Upper lobe of right lung (tissue), 1 donor: ENCODE measurements at regions not wholly inside any gene's neighbourhood (a gene's known extent, or its start where the extent isn't known, plus 50 kb on each side); places are given as distances from the start of the nearest gene placed in this dataset.

Experiments used
- ATAC-seq: fragments of 200-7000 bp; cut with Tn5 transposase; one replicate; pipeline ENCODE4 v1.9.1; 2020; ENCODE audit warnings: mild to moderate bottlenecking, moderate library complexity
- DNase-seq: peaks from one replicate; pipeline ENCODE4 v3.0.0-alpha.2; 2020
- H3K27ac ChIP-seq: fragments of 200-600 bp; one replicate; pipeline ENCODE4 v1.8.0; 2022
- H3K27me3 ChIP-seq: fragments of 200-600 bp; one replicate; pipeline ENCODE4 v1.8.0; 2022; ENCODE audit warnings: mild to moderate bottlenecking
- H3K36me3 ChIP-seq: fragments of 200-600 bp; one replicate; pipeline ENCODE4 v1.8.0; 2022
- H3K4me1 ChIP-seq: fragments of 200-600 bp; one replicate; pipeline ENCODE4 v1.8.0; 2022
- H3K4me3 ChIP-seq: fragments of 200-600 bp; one replicate; pipeline ENCODE4 v1.8.0; 2022; ENCODE audit warnings: mild to moderate bottlenecking
- H3K9me3 ChIP-seq: fragments of 200-600 bp; one replicate; pipeline ENCODE4 v1.8.0; 2022
- CTCF ChIP-seq: fragments of 200-600 bp; IDR thresholded peaks from one replicate; pipeline ENCODE4 v1.8.0; 2022; ENCODE audit warnings: antibody characterized with exemption
- intact Hi-C: fragments of 100-400 bp; cut with DNase I; formaldehyde crosslinking; loops from one replicate; pipeline ENCODE4 v1.11.0; 2022
- donor health status: DM: no; HTN: yes; CAD: no; lungs with severe emphysema.

GRCh38 chr10:58140691-58141347 is 126.9 kb downstream of the IPMK start:
- intact Hi-C loops: no loop called here
- no peak overlapping the region for H3K4me3 ChIP-seq
- DNase-seq (no peak), ATAC-seq (no peak)
- H3K36me3 ChIP-seq: no peaks in the 10 kb centered on the region
- H3K27me3 ChIP-seq: peaks cover 4% of the 10 kb centered on the region
- no peak overlapping the region for H3K27ac ChIP-seq
- H3K4me1 ChIP-seq: no peaks in the 10 kb centered on the region
- no peak for TF ChIP-seq CTCF
- H3K9me3 ChIP-seq: no peaks in the 10 kb centered on the region

- Histone ChIP-seq H3K27ac (no peak overlapping the region), H3K36me3 (no peaks in the 10 kb centered on the region), H3K4me1 (no peaks in the 10 kb centered on the region), H3K4me3 (no peak overlapping the region), H3K9me3 (no peaks in the 10 kb centered on the region), H3K27me3 (peaks cover 4% of the 10 kb centered on the region)
- no peak for TF ChIP-seq CTCF
- ATAC-seq (no peak), DNase-seq (no peak)
- intact Hi-C loops: no loop called here
These were observed 127.6 kb downstream of the IPMK start for GRCh38 chr10:58140054-58140453.

GRCh38 chr10:58137813-58138212 is 129.9 kb downstream of the IPMK start:
- intact Hi-C loops: no loop called here
- H3K4me3 ChIP-seq: no peak overlapping the region
- ATAC-seq (no peak), DNase-seq (no peak)
- H3K36me3 ChIP-seq: no peaks in the 10 kb centered on the region
- TF ChIP-seq CTCF: no peak
- H3K9me3 ChIP-seq: no peaks in the 10 kb centered on the region
- H3K27me3 ChIP-seq: peaks cover 4% of the 10 kb centered on the region
- no peaks in the 10 kb centered on the region for H3K4me1 ChIP-seq
- no peak overlapping the region for H3K27ac ChIP-seq

DNA sequence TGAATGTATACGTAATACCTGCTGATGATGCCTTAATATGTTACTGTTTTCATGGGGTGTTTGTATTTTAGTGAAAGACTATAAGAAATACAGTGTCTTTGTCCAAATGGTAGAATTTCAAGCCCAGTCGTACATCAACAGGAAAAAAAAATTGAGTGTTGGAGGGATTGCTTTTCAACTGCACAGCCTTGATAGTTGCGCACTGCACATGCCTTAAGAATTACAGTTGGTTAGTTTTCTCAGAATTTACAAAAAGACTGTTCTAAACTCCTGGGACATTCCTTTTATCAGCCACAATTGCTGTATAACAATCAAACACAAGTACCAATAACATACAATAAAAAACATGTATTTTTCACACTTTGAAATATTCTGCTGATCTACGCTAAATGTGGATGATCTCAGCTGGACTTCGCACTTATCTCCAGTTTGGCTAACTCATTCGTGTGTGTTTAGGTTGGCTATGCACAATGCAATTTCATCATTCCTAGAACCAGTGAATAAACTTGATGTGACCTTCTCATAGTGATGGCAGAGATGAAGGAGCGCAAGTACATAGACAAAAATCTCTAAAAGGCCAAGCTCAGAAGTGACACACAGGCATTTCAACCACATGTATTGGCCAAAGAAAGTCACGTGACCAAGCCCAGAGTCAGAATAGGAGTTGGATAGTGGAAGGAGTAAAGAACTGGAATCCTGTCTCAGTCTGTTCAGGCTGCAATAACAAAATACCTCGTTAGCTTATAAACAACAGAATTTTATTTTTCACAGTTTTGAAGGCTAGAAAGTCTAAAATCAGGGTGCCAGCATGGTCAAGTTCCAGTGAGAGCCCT is 152.3 kb downstream of the IPMK start:
- no peaks in the 10 kb centered on the region for H3K4me1 ChIP-seq
- no peak for TF ChIP-seq CTCF
- intact Hi-C loops: no loop called here
- no peak for DNase-seq
- H3K9me3 ChIP-seq: no peaks in the 10 kb centered on the region
- no peaks in the 10 kb centered on the region for H3K36me3 ChIP-seq
- ATAC-seq: no peak
- no peak overlapping the region for H3K27ac ChIP-seq
- H3K27me3 ChIP-seq: no peaks in the 10 kb centered on the region
- H3K4me3 ChIP-seq: no peak overlapping the region

GRCh38 chr10:58109731-58110130 is 158.0 kb downstream of the IPMK start:
- intact Hi-C loops: no loop called here
- Histone ChIP-seq H3K27ac (no peak overlapping the region), H3K4me1 (no peaks in the 10 kb centered on the region), H3K4me3 (no peak overlapping the region), H3K27me3 (no peaks in the 10 kb centered on the region), H3K36me3 (no peaks in the 10 kb centered on the region), H3K9me3 (no peaks in the 10 kb centered on the region)
- no peak for DNase-seq
- no peak for ATAC-seq
- no peak for TF ChIP-seq CTCF
